H9 (cell line): ENCODE measurements at regions not wholly inside any gene's neighbourhood (a gene's known extent, or its start where the extent isn't known, plus 50 kb on each side); places are given as distances from the start of the nearest gene placed in this dataset.

Experiments used
- DNase-seq: peaks from one replicate; pipeline ENCODE4 v3.0.0-alpha.2; 2017
- H2AFZ ChIP-seq: one replicate; pipeline ENCODE4 v1.6.1; 2013; ENCODE audit warnings: mild to moderate bottlenecking, low read length, control low read depth, moderate library complexity
- H2AK5ac ChIP-seq: 2 replicates; pipeline ENCODE4 v1.6.1; 2013; ENCODE audit warnings: low read length, control low read depth, mixed read lengths; ENCODE audit not compliant: insufficient read length
- H2BK120ac ChIP-seq: one replicate; pipeline ENCODE4 v1.6.1; 2013; ENCODE audit warnings: low read depth, mild to moderate bottlenecking, low read length, control low read depth, inconsistent platforms; ENCODE audit not compliant: poor library complexity, severe bottlenecking
- H2BK12ac ChIP-seq: 2 replicates; pipeline ENCODE4 v1.6.1; 2013; ENCODE audit warnings: low read length, control low read depth, mixed read lengths, low read depth; ENCODE audit not compliant: insufficient read length
- H2BK15ac ChIP-seq: 2 replicates; pipeline ENCODE4 v1.6.1; 2013; ENCODE audit warnings: low read depth, low read length, control low read depth
- H2BK20ac ChIP-seq: one replicate; pipeline ENCODE4 v1.6.1; 2013; ENCODE audit warnings: low read depth, mild to moderate bottlenecking, low read length, control low read depth, inconsistent platforms; ENCODE audit not compliant: poor library complexity, severe bottlenecking
- H2BK5ac ChIP-seq: 2 replicates; pipeline ENCODE4 v1.6.1; 2013; ENCODE audit warnings: low read length, control low read depth, mixed read lengths; ENCODE audit not compliant: insufficient read length
- H3K14ac ChIP-seq: 2 replicates; pipeline ENCODE4 v1.6.1; 2013; ENCODE audit warnings: low read length, control low read depth; ENCODE audit not compliant: insufficient read depth
- H3K18ac ChIP-seq: 2 replicates; pipeline ENCODE4 v1.6.1; 2013; ENCODE audit warnings: low read depth, mild to moderate bottlenecking, mixed read lengths, low read length, control low read depth; ENCODE audit not compliant: insufficient read length
- H3K23ac ChIP-seq: 2 replicates; pipeline ENCODE4 v1.6.1; 2013; ENCODE audit warnings: low read length, control low read depth, mixed read lengths, low read depth; ENCODE audit not compliant: insufficient read length
- H3K23me2 ChIP-seq: 2 replicates; pipeline ENCODE4 v1.6.1; 2013; ENCODE audit warnings: low read depth, mild to moderate bottlenecking, mixed read lengths, low read length, control low read depth; ENCODE audit not compliant: insufficient read length, poor library complexity, severe bottlenecking
- H3K27ac ChIP-seq: 2 replicates; pipeline ENCODE4 v1.5.1; 2013; ENCODE audit warnings: low read length, control low read depth, mixed read lengths, low read depth; ENCODE audit not compliant: insufficient read length
- H3K27me3 ChIP-seq: 2 replicates; pipeline ENCODE4 v1.6.1; 2013; ENCODE audit warnings: low read length, control low read depth, inconsistent platforms; ENCODE audit not compliant: insufficient read depth
- H3K4ac ChIP-seq: 2 replicates; pipeline ENCODE4 v1.6.1; 2013; ENCODE audit warnings: low read depth, mild to moderate bottlenecking, control low read depth, inconsistent platforms, low read length, moderate library complexity
- H3K4me1 ChIP-seq: 2 replicates; pipeline ENCODE4 v1.6.1; 2013; ENCODE audit warnings: low read length, control low read depth, inconsistent platforms; ENCODE audit not compliant: insufficient read depth
- H3K4me2 ChIP-seq: 2 replicates; pipeline ENCODE4 v1.6.1; 2013; ENCODE audit warnings: low read length, control low read depth, mixed read lengths; ENCODE audit not compliant: insufficient read length, insufficient read depth
- H3K56ac ChIP-seq: 2 replicates; pipeline ENCODE4 v1.6.1; 2013; ENCODE audit warnings: low read depth, mild to moderate bottlenecking, mixed read lengths, low read length, control low read depth; ENCODE audit not compliant: insufficient read length
- H3K79me1 ChIP-seq: 2 replicates; pipeline ENCODE4 v1.6.1; 2013; ENCODE audit warnings: low read depth, mild to moderate bottlenecking, moderate library complexity, low read length, control low read depth, inconsistent platforms; ENCODE audit not compliant: insufficient read depth, poor library complexity, severe bottlenecking
- H3K79me2 ChIP-seq: 2 replicates; pipeline ENCODE4 v1.6.1; 2013; ENCODE audit warnings: low read length, control low read depth, inconsistent platforms; ENCODE audit not compliant: insufficient read depth
- H3K9ac ChIP-seq: 2 replicates; pipeline ENCODE4 v1.6.1; 2013; ENCODE audit warnings: low read length, control low read depth, mixed read lengths; ENCODE audit not compliant: insufficient read length; ENCODE audit errors: extremely low read depth
- H3K9me3 ChIP-seq: one replicate; pipeline ENCODE4 v1.6.1; 2013; ENCODE audit warnings: low read depth, low read length, inconsistent platforms; ENCODE audit not compliant: control insufficient read depth
- H3T11ph ChIP-seq: one replicate; pipeline ENCODE4 v1.6.1; 2013; ENCODE audit warnings: mild to moderate bottlenecking, low read length, control low read depth, inconsistent platforms
- H4K20me1 ChIP-seq: one replicate; pipeline ENCODE4 v1.6.1; 2013; ENCODE audit not compliant: control insufficient read depth, insufficient read length, insufficient read depth
- H4K5ac ChIP-seq: 2 replicates; pipeline ENCODE4 v1.6.1; 2013; ENCODE audit warnings: low read depth, mild to moderate bottlenecking, mixed read lengths, low read length, control low read depth; ENCODE audit not compliant: insufficient read length
- H4K8ac ChIP-seq: replicated peaks from 2 replicates; pipeline ENCODE4 v1.6.1; 2013; ENCODE audit warnings: low read length, control low read depth, mixed read lengths, low read depth; ENCODE audit not compliant: insufficient read length
- H4K91ac ChIP-seq: 2 replicates; pipeline ENCODE4 v1.6.1; 2013; ENCODE audit warnings: low read depth, mild to moderate bottlenecking, moderate library complexity, mixed read lengths, low read length, control low read depth; ENCODE audit not compliant: insufficient read length
- H3K27ac Mint-ChIP-seq, 3 experiments: 2 replicates in 2 of 3; 3 replicates in 1 of 3; pipeline ENCODE4 v1.8.0; 2020 to 2021; ENCODE audit warnings: mixed read lengths in 3 of 3, mild to moderate bottlenecking in 1 of 3, moderate library complexity in 1 of 3
- H3K27me3 Mint-ChIP-seq: 2 replicates; pipeline ENCODE4 v1.8.0; 2021; ENCODE audit warnings: low read depth, mild to moderate bottlenecking, moderate library complexity, mixed read lengths
- H3K36me3 Mint-ChIP-seq, 3 experiments: 2 replicates in 2 of 3; 3 replicates in 1 of 3; pipeline ENCODE4 v1.8.0; 2020 to 2021; ENCODE audit warnings: low read depth in 3 of 3, mixed read lengths in 3 of 3; ENCODE audit not compliant: insufficient read depth in 1 of 3
- H3K4me1 Mint-ChIP-seq, 2 experiments: 2 replicates each; pipeline ENCODE4 v1.8.0; 2020; ENCODE audit warnings: mixed read lengths in 2 of 2
- H3K4me3 Mint-ChIP-seq, 2 experiments: 2 replicates in 1 of 2; 3 replicates in 1 of 2; pipeline ENCODE4 v1.8.0; 2020 to 2021; ENCODE audit warnings: mild to moderate bottlenecking in 2 of 2, mixed read lengths in 2 of 2, moderate library complexity in 1 of 2
- H3K9me3 Mint-ChIP-seq, 2 experiments: 2 replicates in 1 of 2; 3 replicates in 1 of 2; pipeline ENCODE4 v1.8.0; 2020; ENCODE audit warnings: mild to moderate bottlenecking in 2 of 2, mixed read lengths in 2 of 2, moderate library complexity in 1 of 2
- CTCF ChIP-seq: fragments of 200-600 bp; sonication (generic); conservative IDR thresholded peaks from 3 replicates; pipeline ENCODE4 v1.8.0; 2021; ENCODE audit warnings: antibody characterized with exemption, mild to moderate bottlenecking
- WGBS: extraction: QIAGEN DNeasy Blood & Tissue Kit; methylation state at CpG from one replicate; pipeline ENCODE4 v1.1.7; 2013; ENCODE audit warnings: missing lambda C conversion rate, low lambda C conversion rate, mixed read lengths; ENCODE audit not compliant: insufficient read length; ENCODE audit errors: extremely low coverage; 5-methylcytosine and 5-hydroxymethylcytosine counted together

GRCh38 chr16:6898896-6899295 lies 433.7 kb upstream of the RBFOX1 start:
- no peak overlapping the region for H4K8ac ChIP-seq
- no CpG with 5 or more reads among the region's 10 CpGs for WGBS
- H3K4ac ChIP-seq: no peak overlapping the region
- H3K36me3 Mint-ChIP-seq: no peaks in the 10 kb centered on the region
- no peaks in the 10 kb centered on the region for H3K9me3 ChIP-seq
- H3K27ac Mint-ChIP-seq: no peak overlapping the region
- DNase-seq: no peak
- no peaks in the 10 kb centered on the region for H4K20me1 ChIP-seq
- H4K5ac ChIP-seq: no peak overlapping the region
- H3K4me2 ChIP-seq: no peak overlapping the region
- H2BK120ac ChIP-seq: no peak overlapping the region
- H3K79me2 ChIP-seq: no peaks in the 10 kb centered on the region
- H3K4me3 Mint-ChIP-seq: no peak overlapping the region
- H3K4me1 ChIP-seq: no peaks in the 10 kb centered on the region
- no peak overlapping the region for H2AK5ac ChIP-seq
- no peak overlapping the region for H3K9ac ChIP-seq
- H3K27me3 ChIP-seq: no peaks in the 10 kb centered on the region
- H3T11ph ChIP-seq: no peak overlapping the region
- no peak overlapping the region for H3K18ac ChIP-seq
- H3K23ac ChIP-seq: no peak overlapping the region
- H2BK15ac ChIP-seq: no peak overlapping the region
- peaks cover 0 to 12% of the 10 kb centered on the region in 2 experiments; a peak in 2 of 4 replicates for H3K4me1 Mint-ChIP-seq
- H3K79me1 ChIP-seq: no peaks in the 10 kb centered on the region
- H2AFZ ChIP-seq: no peak overlapping the region
- no peak overlapping the region for H3K14ac ChIP-seq
- TF ChIP-seq CTCF: no peak
- no peak overlapping the region for H2BK12ac ChIP-seq
- H3K27ac ChIP-seq: no peak overlapping the region
- no peaks in the 10 kb centered on the region for H3K23me2 ChIP-seq
- no peak overlapping the region for H4K91ac ChIP-seq
- H3K27me3 Mint-ChIP-seq: peaks cover 63% of the 10 kb centered on the region
- H3K9me3 Mint-ChIP-seq: no peaks in the 10 kb centered on the region; a peak in 1 of 5 replicates
- H2BK20ac ChIP-seq: no peak overlapping the region
- H3K56ac ChIP-seq: no peak overlapping the region
- no peak overlapping the region for H2BK5ac ChIP-seq
